NCI-H146 (cell line): ENCODE measurements at regions not wholly inside any gene's neighbourhood (a gene's known extent, or its start where the extent isn't known, plus 50 kb on each side); places are given as distances from the start of the nearest gene placed in this dataset.

Experiments
- DNase-seq: peaks from one replicate; lab custom pipeline; 2025; lab: John Stamatoyannopoulos, UW

GRCh38 chr13:22227895-22228294, 557.0 kb downstream of the FGF9 start:
- DNase-seq, result no peak

GRCh38 chr13:22229916-22230315, 559.0 kb downstream of the FGF9 start:
- no peak for DNase-seq

GRCh38 chr13:22232186-22232585, 561.3 kb downstream of the FGF9 start:
- no peak for DNase-seq

- no peak for DNase-seq
Observed at GRCh38 chr13:22235285-22235949, 564.5 kb downstream of the FGF9 start.

- DNase-seq, result no peak
Observed at GRCh38 chr13:22235950-22236290, 565.0 kb downstream of the FGF9 start.

- DNase-seq, result no peak
Observed at GRCh38 chr13:22238269-22238668, 567.4 kb downstream of the FGF9 start.

- DNase-seq, result no peak
Observed at GRCh38 chr13:22240716-22241115, 569.8 kb downstream of the FGF9 start.

- no peak for DNase-seq
Observed at GRCh38 chr13:22243469-22244163, 572.7 kb downstream of the FGF9 start.

- no peak for DNase-seq
Observed at GRCh38 chr13:22252281-22252830, 581.5 kb downstream of the FGF9 start.

- no peak for DNase-seq
Observed at GRCh38 chr13:22253107-22253506, 582.2 kb downstream of the FGF9 start.

GRCh38 chr13:22256111-22256639, 585.3 kb downstream of the FGF9 start:
- no peak for DNase-seq

- no peak for DNase-seq
Observed at GRCh38 chr13:22262001-22262885, 591.4 kb downstream of the FGF9 start.

GRCh38 chr13:22263185-22263584, 592.3 kb downstream of the FGF9 start:
- DNase-seq, result no peak

- DNase-seq, result no peak
Observed at GRCh38 chr13:22265563-22265962, 594.7 kb downstream of the FGF9 start.

GRCh38 chr13:22270881-22271280, 600.0 kb downstream of the FGF9 start:
- DNase-seq, result no peak

GRCh38 chr13:22271903-22272302, 601.0 kb downstream of the FGF9 start:
- no peak for DNase-seq

- DNase-seq, result no peak
Observed at GRCh38 chr13:22275393-22275792, 604.5 kb downstream of the FGF9 start.

- DNase-seq, result no peak
Observed at GRCh38 chr13:22276616-22277015, 605.7 kb downstream of the FGF9 start.

GRCh38 chr13:22278336-22278929, 607.6 kb downstream of the FGF9 start:
- DNase-seq, result no peak

GRCh38 chr13:22285867-22286266, 615.0 kb downstream of the FGF9 start:
- DNase-seq, result no peak

- DNase-seq, result no peak
Observed at GRCh38 chr13:22286338-22286737, 615.5 kb downstream of the FGF9 start.

GRCh38 chr13:22287343-22287920, 616.6 kb downstream of the FGF9 start:
- DNase-seq, result no peak
